ENCODE measurements at regions not wholly inside any gene's neighbourhood (a gene's known extent, or its start where the extent isn't known, plus 50 kb on each side); places are given as distances from the start of the nearest gene placed in this dataset.
"Not testable (repeated sequence)": the region's sequence is repeated elsewhere in the genome, so short reads cannot be mapped to it uniquely, and the experiment has no call there.

- H3K4me1 ChIP-seq (replicated peaks in 1 of 4; ENCODE audit: control insufficient read depth in 3 of 4, insufficient read depth in 4 of 4, low read length in 3 of 4); H3K14ac ChIP-seq (ENCODE audit: insufficient read length); H3K9ac ChIP-seq (replicated peaks in 1 of 4; ENCODE audit: extremely low read depth in 1 of 4, low read depth in 3 of 4, low read length in 3 of 4); H4K8ac ChIP-seq (ENCODE audit: extremely low read depth, insufficient read depth, low read length); H2BK5ac ChIP-seq (ENCODE audit: low read depth, low read length); H3K9me3 ChIP-seq (ENCODE audit: insufficient read depth in 2 of 2, low read depth in 1 of 2, low read length in 1 of 2); H2AFZ ChIP-seq (ENCODE audit: low read length); H4K91ac ChIP-seq (replicated peaks; ENCODE audit: insufficient read length, low read length); H2BK12ac ChIP-seq (ENCODE audit: low read depth, low read length); H3K4me2 ChIP-seq (ENCODE audit: insufficient read depth in 1 of 2, low read depth in 2 of 2, low read length in 2 of 2); H3K36me3 ChIP-seq (ENCODE audit: control insufficient read depth in 2 of 4, insufficient read depth in 4 of 4, low read length in 3 of 4); H3K79me1 ChIP-seq (ENCODE audit: low read depth, low read length); DNase-seq (ENCODE audit: low read depth in 1 of 2, low spot score in 2 of 2); FAIRE-seq; H2BK120ac ChIP-seq (replicated peaks; ENCODE audit: low read depth, low read length); H3K4me3 ChIP-seq (ENCODE audit: extremely low read depth in 1 of 4, insufficient read depth in 2 of 4, low read depth in 3 of 4, low read length in 4 of 4); H3K56ac ChIP-seq (replicated peaks; ENCODE audit: insufficient read length, low read depth, low read length); H3K18ac ChIP-seq (ENCODE audit: extremely low read depth, low read length); H3K23me2 ChIP-seq (ENCODE audit: low read depth, low read length); H3K4ac ChIP-seq (replicated peaks; ENCODE audit: insufficient read length, low read depth, low read length); H4K20me1 ChIP-seq (replicated peaks in 1 of 2; ENCODE audit: control insufficient read depth in 1 of 2, insufficient read depth in 2 of 2, low read length in 2 of 2); H2AK5ac ChIP-seq (ENCODE audit: low read depth, low read length); H3K27me3 ChIP-seq (replicated peaks in 1 of 4; ENCODE audit: control insufficient read depth in 3 of 4, extremely low read depth in 1 of 4, insufficient read depth in 3 of 4, low read length in 3 of 4); H2BK20ac ChIP-seq (ENCODE audit: low read length); H3K27ac ChIP-seq (ENCODE audit: low read depth, low read length); H2BK15ac ChIP-seq (ENCODE audit: low read length); H3K79me2 ChIP-seq (ENCODE audit: control insufficient read depth in 1 of 2, insufficient read depth in 2 of 2, low read length in 2 of 2); POLR2A ChIA-PET (ENCODE audit: partially characterized antibody); H3K23ac ChIP-seq (ENCODE audit: insufficient read length); H4K5ac ChIP-seq (ENCODE audit: insufficient read length, low read depth, low read length): not testable (repeated sequence)
- CTCF ChIA-PET (ENCODE audit: partially characterized antibody), result interaction anchor here (0.9 to 1.3 kb wide), 3 partner anchors 9 to 301 kb away, joined by 3 read pairs; no protein-coding TSS in a partner anchor
- peak; percentile 36; the same call in 1 of the 2 replicates for TF ChIP-seq KDM1A (IDR thresholded peaks at IDR 0.05; ENCODE audit: borderline replicate concordance, low read length)
- 95% methylated on average over 2 of the region's 2 CpGs; no CpG with 5 or more reads in 1 of the 2 experiments for WGBS, 2 experiments (ENCODE audit: extremely low coverage in 1 of 2, insufficient coverage in 1 of 2, insufficient read length in 1 of 2, insufficient replicate concordance in 2 of 2, low coverage in 1 of 2, low lambda C conversion rate in 2 of 2, missing lambda C conversion rate in 1 of 2)
Observed at GRCh38 chr2:37576194-37576593, 95.2 kb downstream of the CDC42EP3 start.

Data from H1 (cell line).